ENCODE measurements at regions not wholly inside any gene's neighbourhood (a gene's known extent, or its start where the extent isn't known, plus 50 kb on each side); places are given as distances from the start of the nearest gene placed in this dataset.
"Not testable (repeated sequence)": the region's sequence is repeated elsewhere in the genome, so short reads cannot be mapped to it uniquely, and the experiment has no call there.

DNA sequence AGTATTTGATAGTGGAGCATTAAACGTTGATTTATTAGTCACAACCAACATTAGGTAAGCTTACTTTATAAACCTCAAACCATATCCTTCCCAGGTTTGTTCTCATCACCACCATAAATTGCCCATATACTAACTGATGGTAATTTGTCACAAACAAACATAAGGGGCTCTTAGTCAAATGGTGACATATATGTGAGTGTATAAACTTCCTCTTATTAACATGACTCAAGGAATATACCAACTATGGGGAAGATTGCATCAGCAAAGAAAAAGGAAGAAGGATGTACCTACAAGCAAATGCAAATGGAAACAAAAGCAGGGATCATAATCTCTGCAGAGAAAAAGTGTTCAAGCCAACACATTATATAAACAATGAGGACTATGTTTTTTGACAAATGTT lies 418.2 kb upstream of the AKR1E2 start:
- no peak for DNase-seq

DNA sequence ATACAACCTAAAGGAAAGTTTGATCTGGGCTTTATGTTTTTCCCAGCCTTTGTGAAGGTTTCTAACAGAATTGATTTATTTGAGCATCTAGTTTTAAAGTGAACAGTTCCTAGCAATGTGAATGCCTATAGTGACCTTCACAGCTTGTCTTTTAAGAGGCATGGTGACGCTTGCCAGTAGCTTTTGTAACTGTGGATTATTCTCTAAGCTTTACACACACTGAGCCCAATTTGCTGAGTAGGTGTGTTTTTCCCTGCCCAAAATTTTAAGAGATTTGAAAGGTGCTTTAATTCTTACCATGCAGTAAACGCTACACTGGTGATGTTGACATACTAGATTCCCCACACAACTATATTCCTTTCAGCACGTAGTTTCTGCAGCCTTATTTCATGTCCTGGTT lies 420.2 kb upstream of the AKR1E2 start:
- Histone ChIP-seq H3K36me3 (no peaks in the 10 kb centered on the region), H3K4me3 (ENCODE audit: low read depth, low read length) (no peak overlapping the region), H3K4me1 (no peaks in the 10 kb centered on the region), H3K27me3 (no peaks in the 10 kb centered on the region), H3K9me3 (no peaks in the 10 kb centered on the region)
- DNase-seq: no peak
- TF ChIP-seq, protein P1, sequence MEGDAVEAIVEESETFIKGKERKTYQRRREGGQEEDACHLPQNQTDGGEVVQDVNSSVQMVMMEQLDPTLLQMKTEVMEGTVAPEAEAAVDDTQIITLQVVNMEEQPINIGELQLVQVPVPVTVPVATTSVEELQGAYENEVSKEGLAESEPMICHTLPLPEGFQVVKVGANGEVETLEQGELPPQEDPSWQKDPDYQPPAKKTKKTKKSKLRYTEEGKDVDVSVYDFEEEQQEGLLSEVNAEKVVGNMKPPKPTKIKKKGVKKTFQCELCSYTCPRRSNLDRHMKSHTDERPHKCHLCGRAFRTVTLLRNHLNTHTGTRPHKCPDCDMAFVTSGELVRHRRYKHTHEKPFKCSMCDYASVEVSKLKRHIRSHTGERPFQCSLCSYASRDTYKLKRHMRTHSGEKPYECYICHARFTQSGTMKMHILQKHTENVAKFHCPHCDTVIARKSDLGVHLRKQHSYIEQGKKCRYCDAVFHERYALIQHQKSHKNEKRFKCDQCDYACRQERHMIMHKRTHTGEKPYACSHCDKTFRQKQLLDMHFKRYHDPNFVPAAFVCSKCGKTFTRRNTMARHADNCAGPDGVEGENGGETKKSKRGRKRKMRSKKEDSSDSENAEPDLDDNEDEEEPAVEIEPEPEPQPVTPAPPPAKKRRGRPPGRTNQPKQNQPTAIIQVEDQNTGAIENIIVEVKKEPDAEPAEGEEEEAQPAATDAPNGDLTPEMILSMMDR (IDR thresholded peaks at IDR 0.05; ENCODE audit: low read depth, low read length): no peak

More for the DNA sequence above, 418.2 kb upstream of the AKR1E2 start:
- Histone ChIP-seq H3K4me1 (no peaks in the 10 kb centered on the region), H3K36me3 (no peaks in the 10 kb centered on the region), H3K4me3 (ENCODE audit: low read depth, low read length) (no peak overlapping the region), H3K27me3 (no peaks in the 10 kb centered on the region), H3K9me3 (no peaks in the 10 kb centered on the region)
- TF ChIP-seq, protein P1 (IDR thresholded peaks at IDR 0.05; ENCODE audit: low read depth, low read length): no peak

DNA sequence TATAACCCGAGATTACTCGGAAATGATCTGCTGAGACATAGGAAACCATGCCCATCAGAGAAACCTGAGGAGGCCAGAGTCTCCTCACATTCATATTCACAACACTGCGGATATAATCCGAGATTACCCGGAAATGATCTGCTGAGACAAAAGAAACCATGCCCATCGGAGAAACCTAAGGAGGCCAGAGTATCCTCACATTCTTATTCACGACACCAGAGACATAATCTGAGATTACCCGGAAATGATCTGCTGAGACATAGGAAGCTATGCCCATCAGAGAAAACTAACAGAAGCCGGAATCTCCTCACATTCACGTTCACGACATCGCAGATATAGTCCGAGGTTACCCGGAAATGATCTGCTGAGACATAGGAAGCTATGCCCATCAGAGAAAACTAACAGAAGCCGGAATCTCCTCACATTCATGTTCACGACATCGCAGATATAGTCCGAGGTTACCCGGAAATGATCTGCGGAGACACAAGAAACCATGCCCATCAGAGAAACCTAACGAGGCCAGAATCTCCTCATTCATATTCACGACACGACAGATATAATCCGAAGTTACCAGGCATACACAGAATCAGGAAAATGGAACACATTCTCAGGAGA lies 422.3 kb upstream of the AKR1E2 start:
- H3K27me3 ChIP-seq: no peaks in the 10 kb centered on the region
- DNase-seq: no peak
- TF ChIP-seq, protein P1 (IDR thresholded peaks at IDR 0.05; ENCODE audit: low read depth, low read length): no peak
- no peaks in the 10 kb centered on the region for H3K9me3 ChIP-seq
- H3K4me3 ChIP-seq (ENCODE audit: low read depth, low read length): no peak overlapping the region
- H3K4me1 ChIP-seq: no peaks in the 10 kb centered on the region
- no peaks in the 10 kb centered on the region for H3K36me3 ChIP-seq

DNA sequence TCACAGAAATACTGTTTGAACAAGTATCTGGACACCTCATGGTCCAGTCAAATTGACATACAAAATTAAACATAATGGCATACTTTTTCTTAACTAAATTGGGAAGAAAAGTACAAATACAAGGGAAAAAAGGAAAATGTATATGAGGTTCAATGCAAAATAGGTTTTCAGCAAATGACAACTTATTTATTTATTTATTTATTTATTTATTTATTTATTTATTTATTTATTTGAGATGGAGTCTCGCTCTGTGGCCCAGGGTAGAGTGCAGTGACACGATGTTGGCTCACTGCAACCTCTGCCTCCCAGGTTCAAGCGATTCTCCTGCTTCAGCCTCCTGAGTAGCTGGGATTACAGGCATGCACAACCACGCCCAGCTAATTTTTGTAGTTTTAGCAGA lies 424.9 kb upstream of the AKR1E2 start:
- H3K27me3 ChIP-seq; DNase-seq; H3K9me3 ChIP-seq; H3K4me3 ChIP-seq (ENCODE audit: low read depth, low read length); H3K36me3 ChIP-seq; H3K4me1 ChIP-seq: not testable (repeated sequence)

DNA sequence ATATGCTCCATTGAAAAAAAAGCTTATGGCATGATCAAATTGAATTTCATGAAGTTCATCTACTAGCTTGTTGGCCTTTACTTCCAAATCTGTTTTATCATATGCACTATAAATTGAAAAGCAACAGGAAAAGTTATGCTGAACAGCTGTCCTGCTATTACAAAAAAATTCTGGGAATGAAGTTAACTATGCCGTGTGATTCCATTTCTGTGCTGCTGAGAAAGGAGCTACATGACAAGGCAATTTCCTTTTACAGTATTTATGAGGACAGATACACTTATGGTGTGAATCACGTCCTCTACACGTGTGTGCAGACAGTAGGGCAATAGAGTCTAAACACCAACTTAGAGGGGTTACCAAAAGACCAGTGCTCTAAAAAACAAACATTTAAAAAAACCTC lies 426.5 kb upstream of the AKR1E2 start:
- H3K4me3 ChIP-seq (ENCODE audit: low read depth, low read length): no peak overlapping the region
- no peaks in the 10 kb centered on the region for H3K9me3 ChIP-seq
- TF ChIP-seq, protein P1 (IDR thresholded peaks at IDR 0.05; ENCODE audit: low read depth, low read length): no peak
- DNase-seq: no peak
- H3K36me3 ChIP-seq: no peaks in the 10 kb centered on the region
- no peaks in the 10 kb centered on the region for H3K4me1 ChIP-seq
- H3K27me3 ChIP-seq: no peaks in the 10 kb centered on the region

DNA sequence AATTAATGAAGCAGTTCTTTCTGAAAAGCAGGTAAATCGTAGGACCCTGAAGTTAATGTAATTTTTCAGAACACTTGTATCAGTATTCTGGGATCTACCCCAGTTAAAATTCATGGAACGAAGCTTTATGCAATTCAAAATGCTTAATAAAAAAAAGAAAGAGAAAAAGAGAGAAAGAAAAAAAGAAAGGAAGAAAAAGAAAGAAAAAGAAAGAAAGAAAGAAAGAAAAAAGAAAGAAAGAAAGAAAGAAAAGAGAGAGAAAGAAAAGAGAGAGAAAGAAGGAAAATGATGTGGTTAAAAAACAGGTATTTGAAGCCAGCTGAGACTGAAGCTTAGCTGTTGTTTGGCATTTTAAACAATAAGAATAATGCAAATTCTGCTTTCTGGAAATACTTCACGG lies 427.4 kb upstream of the AKR1E2 start:
- Histone ChIP-seq H3K4me1 (no peaks in the 10 kb centered on the region), H3K9me3 (no peaks in the 10 kb centered on the region), H3K4me3 (ENCODE audit: low read depth, low read length) (no peak overlapping the region), H3K36me3 (no peaks in the 10 kb centered on the region), H3K27me3 (no peaks in the 10 kb centered on the region)
- TF ChIP-seq, protein P1 (IDR thresholded peaks at IDR 0.05; ENCODE audit: low read depth, low read length): no peak
- DNase-seq: no peak

DNA sequence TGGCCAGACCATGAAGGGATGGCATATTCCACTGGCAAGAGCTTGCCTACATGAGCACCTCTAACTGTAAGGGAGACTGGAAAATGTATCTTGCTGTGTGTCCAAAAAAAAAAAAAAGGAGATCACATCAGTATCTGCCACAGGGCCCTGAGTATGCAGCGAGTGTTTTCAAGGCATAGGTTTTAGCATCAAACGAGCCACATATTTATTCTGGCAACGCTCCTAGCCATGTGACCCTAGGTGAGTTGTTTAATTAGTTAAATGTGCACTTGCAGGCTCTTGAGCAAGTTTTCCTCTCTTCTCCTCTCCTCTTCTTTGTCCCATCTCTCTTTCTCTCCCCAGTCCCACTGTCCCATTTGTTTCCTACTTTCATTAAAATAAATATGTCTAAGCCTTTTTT lies 428.7 kb upstream of the AKR1E2 start:
- TF ChIP-seq, protein P1 (IDR thresholded peaks at IDR 0.05; ENCODE audit: low read depth, low read length): no peak
- H3K4me1 ChIP-seq: no peaks in the 10 kb centered on the region
- H3K4me3 ChIP-seq (ENCODE audit: low read depth, low read length): no peak overlapping the region
- no peak for DNase-seq
- H3K9me3 ChIP-seq: no peaks in the 10 kb centered on the region
- H3K36me3 ChIP-seq: no peaks in the 10 kb centered on the region
- no peaks in the 10 kb centered on the region for H3K27me3 ChIP-seq
